ENCODE measurements at regions not wholly inside any gene's neighbourhood (a gene's known extent, or its start where the extent isn't known, plus 50 kb on each side); places are given as distances from the start of the nearest gene placed in this dataset.
A peak's percentile ranks its signal among the peaks of the same experiment; 100 is the strongest.

DNA sequence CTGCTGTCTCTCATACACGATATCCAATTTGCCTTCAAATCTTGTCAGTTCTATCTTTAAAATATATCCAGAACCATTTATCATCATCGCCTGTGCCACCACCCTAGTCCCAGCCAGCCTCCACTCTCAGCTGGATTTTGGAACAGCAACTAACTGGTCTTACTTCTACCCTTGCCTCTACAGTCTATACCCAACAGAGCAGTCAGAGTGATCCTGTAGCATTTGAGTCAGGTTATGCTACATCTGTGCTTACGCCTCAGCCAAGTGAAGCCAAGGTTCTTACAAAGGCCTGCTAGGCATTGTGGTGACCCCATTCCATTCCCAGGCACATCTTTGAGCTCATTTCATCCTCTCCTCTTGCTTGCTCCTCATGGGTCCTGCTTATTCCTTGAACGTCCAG is 95.7 kb upstream of the ACSL1 start:
- no peak for DNase-seq (ENCODE audit: low spot score)
- intact Hi-C loops (cut with micrococcal nuclease), result no loop called here
- no peaks in the 10 kb centered on the region for H3K9me3 Mint-ChIP-seq

DNA sequence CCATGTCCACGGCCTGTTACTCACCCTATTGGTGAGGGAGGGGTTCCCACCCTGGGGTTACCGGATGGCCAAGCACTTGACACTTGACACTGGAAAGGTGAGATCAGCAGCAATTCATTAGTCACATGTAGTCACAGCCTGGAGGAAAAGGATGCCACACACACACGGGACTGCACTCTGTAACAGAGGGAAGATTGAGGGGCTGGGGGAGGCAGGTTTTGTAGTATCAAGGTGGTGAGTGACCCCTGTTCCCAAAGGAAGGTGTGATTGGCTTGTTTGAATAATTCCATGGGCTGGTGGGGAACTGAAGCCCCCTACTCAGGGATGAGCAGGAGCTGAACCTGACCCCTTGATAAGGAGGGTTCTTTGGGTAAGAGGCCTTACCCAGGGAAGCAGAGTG is 96.0 kb upstream of the HELT start:
- Mint-ChIP-seq H3K36me3 (ENCODE audit: low read depth) (no peaks in the 10 kb centered on the region), H3K27me3 (ENCODE audit: low read depth) (peaks cover 15% of the 10 kb centered on the region), H3K4me1 (ENCODE audit: low read depth) (peaks cover 3% of the 10 kb centered on the region)

More for the DNA sequence above, 95.7 kb upstream of the ACSL1 start:
- H3K36me3 Mint-ChIP-seq (ENCODE audit: low read depth), result no peaks in the 10 kb centered on the region
- no peak overlapping the region for H3K4me3 Mint-ChIP-seq (ENCODE audit: low read depth)
- H3K27me3 Mint-ChIP-seq (ENCODE audit: low read depth), result peaks cover 17% of the 10 kb centered on the region
- H3K27ac Mint-ChIP-seq, result no peak overlapping the region
- H3K4me1 Mint-ChIP-seq (ENCODE audit: low read depth), result peaks cover 3% of the 10 kb centered on the region

GRCh38 chr4:184924516-184924915 is 93.8 kb upstream of the HELT start:
- Mint-ChIP-seq H3K9me3 (peaks cover 6% of the 10 kb centered on the region), H3K36me3 (ENCODE audit: low read depth) (no peaks in the 10 kb centered on the region), H3K27ac (no peak overlapping the region), H3K4me3 (ENCODE audit: low read depth) (no peak overlapping the region), H3K4me1 (ENCODE audit: low read depth) (peaks cover 3% of the 10 kb centered on the region), H3K27me3 (ENCODE audit: low read depth) (peaks cover 19% of the 10 kb centered on the region)
- intact Hi-C loops (cut with micrococcal nuclease), result no loop called here
- DNase-seq (ENCODE audit: low spot score), result no peak

More for the DNA sequence above, 96.0 kb upstream of the HELT start:
- Mint-ChIP-seq H3K4me3 (ENCODE audit: low read depth) (no peak overlapping the region), H3K9me3 (no peaks in the 10 kb centered on the region), H3K27ac (no peak overlapping the region)
- intact Hi-C loops (cut with micrococcal nuclease), result no loop called here
- DNase-seq (ENCODE audit: low spot score), result no peak

DNA sequence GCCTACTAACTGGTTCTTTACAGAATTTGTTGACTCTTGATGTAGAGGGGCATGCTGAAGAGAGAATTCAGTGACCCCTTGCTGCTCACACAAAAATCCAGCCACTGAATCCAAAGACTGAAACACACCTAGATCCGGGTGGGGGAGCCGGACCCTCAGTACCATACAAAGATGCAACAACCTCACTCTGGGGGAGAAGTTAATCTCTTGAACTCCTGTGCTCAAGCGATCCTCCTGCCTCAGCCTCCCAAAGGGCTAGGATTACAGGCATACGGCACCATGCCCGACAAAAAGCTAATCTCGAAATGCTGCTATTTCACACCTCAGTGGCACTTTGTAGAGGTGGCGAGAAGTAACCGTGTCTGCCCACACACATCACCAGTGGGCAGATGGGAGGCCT is 88.8 kb upstream of the HELT start:
- H3K36me3 Mint-ChIP-seq (ENCODE audit: low read depth), result no peaks in the 10 kb centered on the region
- H3K27ac Mint-ChIP-seq, result no peak overlapping the region
- peaks cover 7% of the 10 kb centered on the region for H3K4me1 Mint-ChIP-seq (ENCODE audit: low read depth)
- H3K9me3 Mint-ChIP-seq, result peaks cover 6% of the 10 kb centered on the region
- intact Hi-C loops (cut with micrococcal nuclease), result no loop called here
- H3K4me3 Mint-ChIP-seq (ENCODE audit: low read depth), result no peak overlapping the region
- peaks cover 12% of the 10 kb centered on the region for H3K27me3 Mint-ChIP-seq (ENCODE audit: low read depth)
- no peak for DNase-seq (ENCODE audit: low spot score)

- intact Hi-C loops (cut with micrococcal nuclease), result no loop called here
Observed at GRCh38 chr4:184930026-184930425, 88.3 kb upstream of the HELT start.

DNA sequence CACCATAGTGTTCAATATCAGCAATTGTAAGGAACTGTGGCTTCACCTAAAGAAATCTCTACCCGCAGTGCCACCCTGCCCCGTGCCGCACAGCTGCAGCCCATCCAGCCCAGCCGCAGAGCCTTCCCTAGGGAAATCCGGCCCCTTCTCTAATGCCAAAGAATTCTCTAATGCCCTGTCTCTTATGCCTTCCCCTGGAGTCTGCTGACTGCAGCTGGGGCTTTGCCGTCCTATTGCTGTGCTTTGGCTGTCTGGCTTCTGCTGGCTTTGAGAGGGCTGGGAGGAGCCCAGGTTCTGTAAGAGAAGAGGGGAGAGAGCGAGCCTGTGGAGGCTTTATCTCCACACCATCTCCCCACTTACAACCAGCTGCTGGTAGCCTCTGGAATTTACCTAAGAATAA is 85.9 kb upstream of the HELT start:
- H3K27ac Mint-ChIP-seq, result no peak overlapping the region
- no peak overlapping the region for H3K4me3 Mint-ChIP-seq (ENCODE audit: low read depth)
- peaks cover 6% of the 10 kb centered on the region for H3K9me3 Mint-ChIP-seq
- no peak for DNase-seq (ENCODE audit: low spot score)
- peaks cover 7% of the 10 kb centered on the region for H3K27me3 Mint-ChIP-seq (ENCODE audit: low read depth)
- peaks cover 5% of the 10 kb centered on the region for H3K4me1 Mint-ChIP-seq (ENCODE audit: low read depth)
- intact Hi-C loops (cut with micrococcal nuclease), result no loop called here
- no peaks in the 10 kb centered on the region for H3K36me3 Mint-ChIP-seq (ENCODE audit: low read depth)

More at GRCh38 chr4:184930026-184930425, 88.3 kb upstream of the HELT start:
- Mint-ChIP-seq H3K27ac (no peak overlapping the region), H3K36me3 (ENCODE audit: low read depth) (no peaks in the 10 kb centered on the region), H3K27me3 (ENCODE audit: low read depth) (peaks cover 12% of the 10 kb centered on the region), H3K4me3 (ENCODE audit: low read depth) (no peak overlapping the region), H3K9me3 (peaks cover 6% of the 10 kb centered on the region), H3K4me1 (ENCODE audit: low read depth) (peaks cover 5% of the 10 kb centered on the region)
- no peak for DNase-seq (ENCODE audit: low spot score)

DNA sequence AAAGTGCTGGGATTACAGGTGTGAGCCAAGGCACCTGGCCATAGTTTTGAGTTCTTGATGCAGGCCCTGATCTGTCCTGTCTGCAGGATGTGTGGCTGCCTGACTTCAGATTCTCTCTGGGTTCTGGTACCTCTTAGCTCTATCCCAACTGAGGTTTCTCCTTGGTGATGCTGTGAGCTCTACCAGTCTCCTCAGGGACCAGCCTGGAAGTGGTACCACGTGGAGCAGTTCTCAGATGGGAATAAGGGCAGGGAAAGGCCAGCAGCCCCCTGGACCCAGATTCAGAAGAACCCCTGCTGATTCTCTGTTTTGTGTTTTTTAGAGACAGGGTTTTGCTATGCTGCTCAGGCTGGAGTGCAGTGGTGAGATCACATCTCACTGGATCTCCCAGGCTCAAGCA is 85.0 kb upstream of the HELT start:
- no peak overlapping the region for H3K4me3 Mint-ChIP-seq (ENCODE audit: low read depth)
- peaks cover 7% of the 10 kb centered on the region for H3K27me3 Mint-ChIP-seq (ENCODE audit: low read depth)
- DNase-seq (ENCODE audit: low spot score), result no peak
- no peaks in the 10 kb centered on the region for H3K36me3 Mint-ChIP-seq (ENCODE audit: low read depth)
- H3K4me1 Mint-ChIP-seq (ENCODE audit: low read depth), result peaks cover 5% of the 10 kb centered on the region
- no peak overlapping the region for H3K27ac Mint-ChIP-seq
- intact Hi-C loops (cut with micrococcal nuclease), result no loop called here
- H3K9me3 Mint-ChIP-seq, result peaks cover 6% of the 10 kb centered on the region

DNA sequence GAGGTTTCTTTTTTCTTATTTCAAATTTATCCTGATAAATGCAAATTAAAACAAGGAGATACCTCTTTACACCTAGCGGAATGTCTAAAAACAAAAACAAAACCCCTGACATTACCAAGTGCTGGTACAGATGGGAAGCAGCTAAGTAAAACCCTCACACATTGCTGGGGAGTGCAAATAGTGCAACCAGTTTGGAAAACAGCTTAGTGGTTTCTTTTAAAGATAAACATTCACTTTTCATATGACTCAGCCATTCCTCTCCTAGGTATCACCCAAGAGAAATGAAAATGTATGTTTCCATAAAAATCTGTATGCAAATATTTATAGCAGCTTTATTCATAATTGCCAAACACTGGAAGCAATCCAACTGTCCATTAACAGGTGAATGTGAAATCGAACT is 84.1 kb upstream of the HELT start:
- intact Hi-C loops (cut with micrococcal nuclease), result no loop called here
- Mint-ChIP-seq H3K27ac (no peak overlapping the region), H3K27me3 (ENCODE audit: low read depth) (peaks cover 5% of the 10 kb centered on the region), H3K4me1 (ENCODE audit: low read depth) (peaks cover 5% of the 10 kb centered on the region), H3K4me3 (ENCODE audit: low read depth) (no peak overlapping the region), H3K36me3 (ENCODE audit: low read depth) (no peaks in the 10 kb centered on the region), H3K9me3 (no peaks in the 10 kb centered on the region)
- no peak for DNase-seq (ENCODE audit: low spot score)

- intact Hi-C loops (cut with micrococcal nuclease), result no loop called here
- H3K9me3 Mint-ChIP-seq, result no peaks in the 10 kb centered on the region
Observed at GRCh38 chr4:184934961-184935360, 83.3 kb upstream of the HELT start.

GRCh38 chr4:184936071-184936470 is 82.2 kb upstream of the HELT start:
- no peak overlapping the region for H3K27ac Mint-ChIP-seq
- no peak for DNase-seq (ENCODE audit: low spot score)
- H3K27me3 Mint-ChIP-seq (ENCODE audit: low read depth), result peaks cover 7% of the 10 kb centered on the region
- no peak overlapping the region for H3K4me3 Mint-ChIP-seq (ENCODE audit: low read depth)
- H3K36me3 Mint-ChIP-seq (ENCODE audit: low read depth), result no peaks in the 10 kb centered on the region
- H3K9me3 Mint-ChIP-seq, result no peaks in the 10 kb centered on the region
- peaks cover 5% of the 10 kb centered on the region for H3K4me1 Mint-ChIP-seq (ENCODE audit: low read depth)
- intact Hi-C loops (cut with micrococcal nuclease), result no loop called here

More at GRCh38 chr4:184934961-184935360, 83.3 kb upstream of the HELT start:
- Mint-ChIP-seq H3K27ac (no peak overlapping the region), H3K36me3 (ENCODE audit: low read depth) (no peaks in the 10 kb centered on the region), H3K27me3 (ENCODE audit: low read depth) (peaks cover 5% of the 10 kb centered on the region), H3K4me3 (ENCODE audit: low read depth) (no peak overlapping the region), H3K4me1 (ENCODE audit: low read depth) (peaks cover 5% of the 10 kb centered on the region)
- DNase-seq (ENCODE audit: low spot score), result peak; percentile 4

GRCh38 chr4:184937030-184937710 is 81.1 kb upstream of the HELT start:
- no peak overlapping the region for H3K4me3 Mint-ChIP-seq (ENCODE audit: low read depth)
- H3K4me1 Mint-ChIP-seq (ENCODE audit: low read depth), result peaks cover 5% of the 10 kb centered on the region
- no peak overlapping the region for H3K27ac Mint-ChIP-seq
- DNase-seq (ENCODE audit: low spot score), result no peak
- no peaks in the 10 kb centered on the region for H3K36me3 Mint-ChIP-seq (ENCODE audit: low read depth)
- intact Hi-C loops (cut with micrococcal nuclease), result no loop called here
- H3K9me3 Mint-ChIP-seq, result no peaks in the 10 kb centered on the region
- peaks cover 11% of the 10 kb centered on the region for H3K27me3 Mint-ChIP-seq (ENCODE audit: low read depth)

- no peak overlapping the region for H3K27ac Mint-ChIP-seq
- no peak for DNase-seq (ENCODE audit: low spot score)
- no peak overlapping the region for H3K4me3 Mint-ChIP-seq (ENCODE audit: low read depth)
- intact Hi-C loops (cut with micrococcal nuclease), result no loop called here
- H3K9me3 Mint-ChIP-seq, result no peaks in the 10 kb centered on the region
- no peaks in the 10 kb centered on the region for H3K36me3 Mint-ChIP-seq (ENCODE audit: low read depth)
- peaks cover 3% of the 10 kb centered on the region for H3K4me1 Mint-ChIP-seq (ENCODE audit: low read depth)
- H3K27me3 Mint-ChIP-seq (ENCODE audit: low read depth), result peaks cover 11% of the 10 kb centered on the region
Observed at GRCh38 chr4:184937745-184938144, 80.5 kb upstream of the HELT start.

DNA sequence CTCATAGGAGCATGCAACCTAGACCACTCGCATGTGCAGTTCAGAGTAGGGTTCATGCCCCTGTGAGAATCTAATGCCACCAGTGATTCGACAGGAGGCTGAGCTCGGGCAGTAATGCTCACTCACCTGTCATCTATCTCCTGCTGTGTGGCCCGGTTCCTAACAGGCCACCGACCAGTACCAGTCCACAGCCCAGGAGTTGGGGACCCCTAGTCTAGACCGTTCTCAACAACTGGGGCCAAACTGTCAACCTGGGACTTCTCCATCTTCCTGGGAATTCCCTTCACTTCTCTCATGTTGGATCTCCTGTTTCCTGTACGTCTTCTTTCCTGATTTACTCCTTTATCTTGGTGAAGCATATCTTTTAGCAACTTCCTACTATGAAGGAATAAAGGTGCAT is 79.4 kb upstream of the HELT start:
- Mint-ChIP-seq H3K36me3 (ENCODE audit: low read depth) (no peaks in the 10 kb centered on the region), H3K4me3 (ENCODE audit: low read depth) (no peak overlapping the region), H3K27me3 (ENCODE audit: low read depth) (peaks cover 11% of the 10 kb centered on the region), H3K27ac (no peak overlapping the region), H3K4me1 (ENCODE audit: low read depth) (peaks cover 3% of the 10 kb centered on the region), H3K9me3 (no peaks in the 10 kb centered on the region)
- no peak for DNase-seq (ENCODE audit: low spot score)
- intact Hi-C loops (cut with micrococcal nuclease), result no loop called here

DNA sequence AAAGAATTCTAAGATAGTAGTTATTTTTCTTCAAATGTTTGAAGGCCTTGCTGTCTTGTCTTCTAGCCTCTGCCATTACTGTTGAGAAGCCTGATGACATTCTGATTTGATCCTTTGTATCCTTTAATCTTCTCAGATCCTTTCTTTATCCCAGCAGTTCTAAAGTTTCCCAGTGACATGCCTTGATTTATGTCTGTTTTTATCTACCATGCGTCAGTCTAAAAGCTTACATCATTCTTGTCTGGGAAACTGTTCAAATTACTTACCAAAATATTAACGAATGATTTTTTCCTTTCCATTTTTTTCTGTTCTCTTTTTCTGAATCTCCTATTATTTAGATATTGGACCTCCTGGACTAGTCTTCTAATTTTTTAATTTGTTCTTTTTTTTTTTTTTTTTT is 78.3 kb upstream of the HELT start:
- H3K4me3 Mint-ChIP-seq (ENCODE audit: low read depth), result no peak overlapping the region
- no peaks in the 10 kb centered on the region for H3K36me3 Mint-ChIP-seq (ENCODE audit: low read depth)
- H3K9me3 Mint-ChIP-seq, result no peaks in the 10 kb centered on the region
- intact Hi-C loops (cut with micrococcal nuclease), result no loop called here
- no peak for DNase-seq (ENCODE audit: low spot score)
- H3K27me3 Mint-ChIP-seq (ENCODE audit: low read depth), result peaks cover 16% of the 10 kb centered on the region
- no peaks in the 10 kb centered on the region for H3K4me1 Mint-ChIP-seq (ENCODE audit: low read depth)
- H3K27ac Mint-ChIP-seq, result no peak overlapping the region

All from activated T-helper 2 cell treated with anti-CD3 and anti-CD28 coated beads, Interferon-gamma antibody, Interleukin-2, Interleukin-4, amounts not matched to agents 10 μg/mL and 5 μg/mL and 100 μg/mL, durations not matched to agents 14 hours and 24 hours and 36 hours (primary cell).